K562 (cell line): ENCODE measurements at regions not wholly inside any gene's neighbourhood (a gene's known extent, or its start where the extent isn't known, plus 50 kb on each side); places are given as distances from the start of the nearest gene placed in this dataset.
A peak's percentile ranks its signal among the peaks of the same experiment; 100 is the strongest.

Source experiments
- ATAC-seq: fragments of 200-7000 bp; cut with Tn5 transposase; 3 replicates; pipeline ENCODE4 v1.9.1; 2020; ENCODE audit warnings: moderate library complexity
- BruUV-seq: library from RNA; stranded (reverse); fragments of 400-500 nt; replicated peaks from 2 replicates; lab custom pipeline; 2021; lab: Mats Ljungman, UMichigan
- CTCF ChIA-PET: fragments of 300-600 bp; formaldehyde crosslinking; extraction: SDS; loops from one replicate; lab custom pipeline; 2021; ENCODE audit warnings: low intra/inter-chr PET ratio; lab: Yijun Ruan, JAX
- POLR2A ChIA-PET: fragments of 300-600, 350-650 bp; sonication (Branson Sonifier 250); formaldehyde crosslinking; extraction: SDS; loops from one replicate; lab custom pipeline; 2021; ENCODE audit warnings: antibody characterized with exemption, inconsistent platforms; lab: Yijun Ruan, JAX
- DNase-seq, 4 experiments: peaks; one replicate each; pipeline versions ENCODE4 v3.0.0 to v3.0.0-alpha.2; 2011 to 2018; ENCODE audit warnings: low spot score in 3 of 4, mixed read lengths in 3 of 4; ENCODE audit errors: extremely low read depth in 1 of 4
- FAIRE-seq: peaks from 2 replicates; lab custom pipeline; 2011; peaks lifted over from hg19 to GRCh38; lab: Jason Lieb, UNC
- H2AFZ ChIP-seq: 2 replicates; pipeline ENCODE4 v1.6.0; 2011; ENCODE audit warnings: low read depth, low read length, control low read depth, inconsistent platforms
- H3K27ac ChIP-seq: fragments of 200-600 bp; 3 replicates; pipeline ENCODE4 v1.8.0; 2011; ENCODE audit warnings: low read depth, mild to moderate bottlenecking, control low read depth, inconsistent platforms, low read length, moderate library complexity, mixed read lengths; ENCODE audit errors: extremely low read depth
- H3K27me3 ChIP-seq, 2 experiments: fragments of 300-600 bp in 1 of 2; 2 replicates in 1 of 2; 3 replicates in 1 of 2; pipeline versions ENCODE4 v1.6.0 to v1.8.0; 2011; ENCODE audit warnings: inconsistent platforms in 2 of 2, low read length in 2 of 2, mild to moderate bottlenecking in 1 of 2, mixed read lengths in 1 of 2, moderate library complexity in 1 of 2; ENCODE audit not compliant: control insufficient read depth in 2 of 2, insufficient read depth in 2 of 2
- H3K36me3 ChIP-seq: fragments of 300-600 bp; 3 replicates; pipeline ENCODE4 v1.8.0; 2011; ENCODE audit warnings: mild to moderate bottlenecking, low read length, inconsistent platforms; ENCODE audit not compliant: control insufficient read depth, insufficient read depth
- H3K4me1 ChIP-seq, 2 experiments: fragments of 200-600 bp in 1 of 2; replicated peaks in 1 of 2; 2 replicates in 1 of 2; 3 replicates in 1 of 2; pipeline versions ENCODE4 v1.5.1 to v1.8.0; 2011; ENCODE audit warnings: inconsistent platforms in 2 of 2, low read length in 2 of 2, mild to moderate bottlenecking in 1 of 2, mixed read lengths in 1 of 2, moderate library complexity in 1 of 2; ENCODE audit not compliant: control insufficient read depth in 2 of 2, insufficient read depth in 2 of 2
- H3K4me2 ChIP-seq: 2 replicates; pipeline ENCODE4 v1.6.1; 2011; ENCODE audit warnings: low read length, control low read depth, inconsistent platforms, mixed read lengths; ENCODE audit not compliant: insufficient read depth
- H3K4me3 ChIP-seq: fragments of 200-600 bp; sonication (generic), shearing (Covaris generic); 2 replicates; pipeline ENCODE4 v1.5.1; 2016; ENCODE audit warnings: control low read depth, inconsistent platforms
- H3K79me2 ChIP-seq: fragments of 200-600 bp; 3 replicates; pipeline ENCODE4 v1.8.0; 2011; ENCODE audit warnings: low read length, inconsistent platforms; ENCODE audit not compliant: control insufficient read depth, insufficient read depth
- H3K9ac ChIP-seq, 2 experiments: 2 replicates each; pipeline versions ENCODE4 v1.6.0 to v1.6.1; 2011; ENCODE audit warnings: low read depth in 2 of 2, low read length in 2 of 2, control low read depth in 1 of 2, inconsistent platforms in 1 of 2, mild to moderate bottlenecking in 1 of 2, mixed read lengths in 1 of 2; ENCODE audit not compliant: insufficient read depth in 1 of 2
- H3K9me1 ChIP-seq: one replicate; pipeline ENCODE4 v1.6.0; 2011; ENCODE audit warnings: inconsistent platforms, mild to moderate bottlenecking, low read length, moderate library complexity; ENCODE audit not compliant: control insufficient read depth, insufficient read depth
- H3K9me3 ChIP-seq: replicated peaks from 2 replicates; pipeline ENCODE4 v1.5.1; 2011; ENCODE audit warnings: low read depth, low read length, inconsistent platforms; ENCODE audit not compliant: control insufficient read depth, insufficient read depth
- H4K20me1 ChIP-seq: replicated peaks from 2 replicates; pipeline ENCODE4 v1.6.1; 2011; ENCODE audit warnings: low read length, inconsistent platforms, mixed read lengths; ENCODE audit not compliant: control insufficient read depth, insufficient read depth
- BHLHE40 ChIP-seq: IDR thresholded peaks from 2 replicates; pipeline ENCODE4 v1.6.1; 2011; ENCODE audit warnings: low read length, improper control_type of control experiment
- CBFA2T3 ChIP-seq: fragments of 450-650 bp; IDR thresholded peaks from 2 replicates; pipeline ENCODE4 v1.6.1; 2017
- CTBP1 ChIP-seq: fragments of 450-650 bp; IDR thresholded peaks from 2 replicates; pipeline ENCODE4 v1.6.1; 2016; ENCODE audit warnings: borderline replicate concordance
- ETS2 ChIP-seq: IDR thresholded peaks from 2 replicates; pipeline ENCODE4 v1.6.1; 2016; ENCODE audit warnings: borderline replicate concordance, missing genetic modification characterization, mild to moderate bottlenecking, moderate library complexity, missing compliant biosample characterization; ENCODE audit not compliant: poor library complexity, severe bottlenecking
- FOXM1 ChIP-seq, 2 experiments: fragments of 450-650 bp in 1 of 2; sonication (generic) in 1 of 2; formaldehyde crosslinking in 1 of 2; IDR thresholded peaks; 2 replicates each; pipeline versions ENCODE4 v1.6.1 to v1.9.0; 2017 to 2022; ENCODE audit warnings: low read depth in 2 of 2, mild to moderate bottlenecking in 2 of 2, missing genetic modification reagents in 1 of 2, moderate library complexity in 1 of 2
- KLF13 ChIP-seq: fragments of 450-650 bp; IDR thresholded peaks from 2 replicates; pipeline ENCODE4 v1.6.1; 2016; ENCODE audit warnings: missing genetic modification characterization, low read depth, mild to moderate bottlenecking, missing compliant biosample characterization, moderate library complexity, borderline replicate concordance
- NR2C1 ChIP-seq, 2 experiments: fragments of 450-650 bp; IDR thresholded peaks; 2 replicates each; pipeline ENCODE4 v1.6.1; 2017; ENCODE audit warnings: mild to moderate bottlenecking in 2 of 2, antibody characterized with exemption in 1 of 2, inconsistent platforms in 1 of 2, missing compliant biosample characterization in 1 of 2, missing genetic modification characterization in 1 of 2
- PHB ChIP-seq: fragments of 250-450 bp; sonication (Bioruptor Pico); IDR thresholded peaks from 2 replicates; pipeline ENCODE4 v1.5.0; 2021
- PHTF2 ChIP-seq: fragments of 250-450 bp; sonication (Bioruptor Pico); IDR thresholded peaks from 2 replicates; pipeline ENCODE4 v1.5.0; 2021; ENCODE audit warnings: mild to moderate bottlenecking
- SMARCC2 ChIP-seq: fragments of 450-650 bp; IDR thresholded peaks from 2 replicates; pipeline ENCODE4 v1.6.1; 2017; ENCODE audit warnings: antibody characterized with exemption, moderate library complexity, mild to moderate bottlenecking, low read depth
- TCFL5 ChIP-seq: fragments of 250-450 bp; sonication (Bioruptor Pico); conservative IDR thresholded peaks from 2 replicates; pipeline ENCODE4 v1.6.1; 2021; ENCODE audit warnings: mild to moderate bottlenecking, moderate library complexity, matching md5 sums
- ZNF143 ChIP-seq: sonication (generic); formaldehyde crosslinking; IDR thresholded peaks from 2 replicates; pipeline ENCODE4 v1.9.0; 2022; ENCODE audit warnings: mild to moderate bottlenecking, missing genetic modification reagents
- ZNF175 ChIP-seq: fragments of 200-800 bp; sonication (Bioruptor generic); IDR thresholded peaks from 2 replicates; pipeline ENCODE4 v1.6.1; 2016; ENCODE audit warnings: low read depth, mild to moderate bottlenecking, missing genetic modification characterization, missing compliant biosample characterization
- ZNF589 ChIP-seq: fragments of 200-800 bp; sonication (Bioruptor generic); IDR thresholded peaks from 2 replicates; pipeline ENCODE4 v1.6.1; 2016; ENCODE audit warnings: low read depth, missing genetic modification characterization, missing compliant biosample characterization
- WGBS: fragments of 100-300 bp; shearing (Covaris generic); methylation state at CpG from one replicate; pipeline ENCODE4 v1.1.6; 2016; ENCODE audit warnings: low coverage, mixed read lengths; ENCODE audit not compliant: insufficient coverage; ENCODE audit errors: missing lambda C conversion rate; 5-methylcytosine and 5-hydroxymethylcytosine counted together
- in situ Hi-C: fragments of 300-500 bp; cut with MboI; formaldehyde crosslinking; loops from 4 replicates; pipeline ENCODE4 v1.15.0; 2018; ENCODE audit warnings: inconsistent platforms, mixed read lengths
- intact Hi-C: fragments of 100-400 bp; cut with micrococcal nuclease; formaldehyde crosslinking; loops from 2 replicates; pipeline ENCODE4 v1.14.2; 2022
- TF ChIP-seq, protein P1 (sequence below): fragments of 250-450 bp; sonication (Bioruptor Pico); IDR thresholded peaks from 2 replicates; pipeline ENCODE4 v1.5.0; 2020; ENCODE audit warnings: mild to moderate bottlenecking
- TF ChIP-seq, protein P2 (sequence below): fragments of 250-450 bp; sonication (Bioruptor Pico); IDR thresholded peaks from 2 replicates; pipeline ENCODE4 v1.8.0; 2022; ENCODE audit warnings: inconsistent platforms
- TF ChIP-seq, protein P3 (sequence below): fragments of 450-650 bp; formaldehyde crosslinking; IDR thresholded peaks from 2 replicates; pipeline ENCODE4 v1.4.0; 2022; ENCODE audit warnings: missing genetic modification characterization

DNA sequence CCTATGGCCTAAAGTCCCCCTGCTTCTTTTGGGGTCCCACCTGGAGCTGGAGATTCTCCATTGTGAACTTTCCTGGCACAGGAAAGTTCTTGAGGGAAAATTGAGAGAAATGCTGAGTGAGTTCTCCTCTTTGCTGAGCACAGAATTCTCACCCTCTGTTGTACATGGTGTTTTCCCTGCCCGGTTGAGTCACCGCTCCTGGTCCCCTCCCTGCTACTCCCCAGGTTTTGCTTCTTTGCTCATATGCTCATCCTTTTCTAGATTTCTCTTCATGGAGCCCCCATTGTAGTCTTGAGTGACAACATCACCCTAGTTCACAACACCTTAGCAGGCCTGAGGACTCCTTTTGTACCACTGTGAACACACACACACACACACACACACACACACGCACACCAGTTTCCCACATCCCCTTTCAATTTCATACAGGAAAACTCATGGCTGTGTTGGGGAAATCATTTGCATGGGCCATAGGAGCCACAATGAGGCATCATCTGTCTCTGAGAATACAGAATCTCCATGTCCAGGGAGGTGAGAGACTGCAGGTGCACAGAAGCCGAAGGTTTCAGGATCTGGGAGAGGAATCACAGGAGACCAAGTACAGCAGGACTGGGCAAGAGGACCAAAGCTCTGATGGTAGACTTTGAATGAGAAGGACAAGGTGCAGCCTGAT, 585.3 kb downstream of the GOLGA6L6 start (continued):
- TF ChIP-seq ZNF589 (no peak), ETS2 (no peak), CBFA2T3 (no peak), TCFL5 (CRISPR knock-in tag) (no peak), BHLHE40 (no peak)
- TF ChIP-seq, protein P1, sequence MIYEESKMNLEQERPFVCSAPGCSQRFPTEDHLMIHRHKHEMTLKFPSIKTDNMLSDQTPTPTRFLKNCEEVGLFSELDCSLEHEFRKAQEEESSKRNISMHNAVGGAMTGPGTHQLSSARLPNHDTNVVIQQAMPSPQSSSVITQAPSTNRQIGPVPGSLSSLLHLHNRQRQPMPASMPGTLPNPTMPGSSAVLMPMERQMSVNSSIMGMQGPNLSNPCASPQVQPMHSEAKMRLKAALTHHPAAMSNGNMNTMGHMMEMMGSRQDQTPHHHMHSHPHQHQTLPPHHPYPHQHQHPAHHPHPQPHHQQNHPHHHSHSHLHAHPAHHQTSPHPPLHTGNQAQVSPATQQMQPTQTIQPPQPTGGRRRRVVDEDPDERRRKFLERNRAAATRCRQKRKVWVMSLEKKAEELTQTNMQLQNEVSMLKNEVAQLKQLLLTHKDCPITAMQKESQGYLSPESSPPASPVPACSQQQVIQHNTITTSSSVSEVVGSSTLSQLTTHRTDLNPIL (CRISPR knock-in tag), result no peak

GRCh38 chr15:19944261-19944888, 597.2 kb downstream of the GOLGA6L6 start:
- Histone ChIP-seq H2AFZ (no peak overlapping the region), H3K36me3 (no peaks in the 10 kb centered on the region), H3K79me2 (no peaks in the 10 kb centered on the region), H3K27ac (no peak overlapping the region), H3K4me1 (no peaks in the 10 kb centered on the region), H3K27me3 (no peaks in the 10 kb centered on the region), H3K4me2 (no peak overlapping the region), H4K20me1 (no peaks in the 10 kb centered on the region), H3K9ac (no peak overlapping the region), H3K9me3 (no peaks in the 10 kb centered on the region), H3K4me3 (no peak overlapping the region), H3K9me1 (no peaks in the 10 kb centered on the region)
- in situ Hi-C loops (no loop called here), intact Hi-C loops (no loop called here)
- FAIRE-seq, result no peak
- DNase-seq, result peak in 1 of 4 experiments; percentile 1
- CTCF ChIA-PET, result no interaction called here
- BruUV-seq, result no TSS peak
- POLR2A ChIA-PET, result no interaction called here
- 7% methylated on average over 23 of the region's 70 CpGs for whole genome bisulfite sequencing
- ATAC-seq, result no peak
- TF ChIP-seq KLF13 (tag) (no peak), FOXM1 (IDR thresholded peaks at IDR 0.05; ENCODE audit: low read depth) (no peak), FOXM1 (CRISPR knock-in tag; IDR thresholded peaks at IDR 0.05; ENCODE audit: low read depth) (no peak), ZNF175 (CRISPR knock-in tag) (no peak), NR2C1 (IDR thresholded peaks at IDR 0.05) (no peak), NR2C1 (tag; IDR thresholded peaks at IDR 0.05) (no peak), ZNF143 (no peak), CTBP1 (no peak), SMARCC2 (no peak), PHB (no peak), PHTF2 (CRISPR knock-in tag) (no peak)
- TF ChIP-seq, protein P2, sequence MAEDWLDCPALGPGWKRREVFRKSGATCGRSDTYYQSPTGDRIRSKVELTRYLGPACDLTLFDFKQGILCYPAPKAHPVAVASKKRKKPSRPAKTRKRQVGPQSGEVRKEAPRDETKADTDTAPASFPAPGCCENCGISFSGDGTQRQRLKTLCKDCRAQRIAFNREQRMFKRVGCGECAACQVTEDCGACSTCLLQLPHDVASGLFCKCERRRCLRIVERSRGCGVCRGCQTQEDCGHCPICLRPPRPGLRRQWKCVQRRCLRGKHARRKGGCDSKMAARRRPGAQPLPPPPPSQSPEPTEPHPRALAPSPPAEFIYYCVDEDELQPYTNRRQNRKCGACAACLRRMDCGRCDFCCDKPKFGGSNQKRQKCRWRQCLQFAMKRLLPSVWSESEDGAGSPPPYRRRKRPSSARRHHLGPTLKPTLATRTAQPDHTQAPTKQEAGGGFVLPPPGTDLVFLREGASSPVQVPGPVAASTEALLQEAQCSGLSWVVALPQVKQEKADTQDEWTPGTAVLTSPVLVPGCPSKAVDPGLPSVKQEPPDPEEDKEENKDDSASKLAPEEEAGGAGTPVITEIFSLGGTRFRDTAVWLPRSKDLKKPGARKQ (CRISPR knock-in tag), result no peak
- TF ChIP-seq, protein P3, sequence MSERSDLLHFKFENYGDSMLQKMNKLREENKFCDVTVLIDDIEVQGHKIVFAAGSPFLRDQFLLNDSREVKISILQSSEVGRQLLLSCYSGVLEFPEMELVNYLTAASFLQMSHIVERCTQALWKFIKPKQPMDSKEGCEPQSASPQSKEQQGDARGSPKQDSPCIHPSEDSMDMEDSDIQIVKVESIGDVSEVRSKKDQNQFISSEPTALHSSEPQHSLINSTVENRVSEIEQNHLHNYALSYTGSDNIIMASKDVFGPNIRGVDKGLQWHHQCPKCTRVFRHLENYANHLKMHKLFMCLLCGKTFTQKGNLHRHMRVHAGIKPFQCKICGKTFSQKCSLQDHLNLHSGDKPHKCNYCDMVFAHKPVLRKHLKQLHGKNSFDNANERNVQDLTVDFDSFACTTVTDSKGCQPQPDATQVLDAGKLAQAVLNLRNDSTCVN (CRISPR knock-in tag), result no peak
